ENCODE measurements at regions not wholly inside any gene's neighbourhood (a gene's known extent, or its start where the extent isn't known, plus 50 kb on each side); places are given as distances from the start of the nearest gene placed in this dataset.

DNA sequence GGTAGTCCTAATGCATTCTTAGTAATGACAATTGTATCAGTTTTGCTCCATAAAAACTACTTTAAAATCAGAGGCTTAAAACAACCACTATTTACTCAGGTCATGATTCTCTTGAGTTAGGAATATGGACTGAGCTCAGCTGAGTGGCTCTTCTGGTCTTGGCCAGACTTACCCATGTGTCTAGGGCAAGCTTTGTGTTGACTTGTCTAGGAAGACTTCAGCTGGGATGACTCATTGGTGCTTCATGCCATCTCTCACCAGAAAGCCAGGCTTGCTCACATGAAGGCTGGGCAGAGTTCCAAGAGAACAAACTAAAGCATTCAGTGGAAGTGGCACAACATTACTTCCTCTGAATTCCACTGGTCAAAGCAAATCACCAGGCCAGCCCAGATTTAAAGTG is 155.3 kb downstream of the DHX35 start:
- Mint-ChIP-seq H3K27ac (no peak overlapping the region), H3K4me3 (no peak overlapping the region), H3K4me1 (peaks cover 42% of the 10 kb centered on the region), H3K36me3 (peaks cover 7% of the 10 kb centered on the region; the same call in 1 of the 2 replicates), H3K27me3 (ENCODE audit: low read depth) (peaks cover 22% of the 10 kb centered on the region), H3K9me3 (peaks cover 26% of the 10 kb centered on the region)
- TF ChIP-seq, protein P1, sequence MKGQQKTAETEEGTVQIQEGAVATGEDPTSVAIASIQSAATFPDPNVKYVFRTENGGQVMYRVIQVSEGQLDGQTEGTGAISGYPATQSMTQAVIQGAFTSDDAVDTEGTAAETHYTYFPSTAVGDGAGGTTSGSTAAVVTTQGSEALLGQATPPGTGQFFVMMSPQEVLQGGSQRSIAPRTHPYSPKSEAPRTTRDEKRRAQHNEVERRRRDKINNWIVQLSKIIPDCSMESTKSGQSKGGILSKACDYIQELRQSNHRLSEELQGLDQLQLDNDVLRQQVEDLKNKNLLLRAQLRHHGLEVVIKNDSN (CRISPR knock-in tag; IDR thresholded peaks at IDR 0.05), result no peak
- ChIA-PET CTCF (interaction anchor here (1.2 kb wide), 1 partner anchor 147 kb away, joined by 3 read pairs; no protein-coding TSS in a partner anchor), POLR2A (no interaction called here)
- DNase-seq (ENCODE audit: low spot score) (no peak), ATAC-seq (no peak)

DNA sequence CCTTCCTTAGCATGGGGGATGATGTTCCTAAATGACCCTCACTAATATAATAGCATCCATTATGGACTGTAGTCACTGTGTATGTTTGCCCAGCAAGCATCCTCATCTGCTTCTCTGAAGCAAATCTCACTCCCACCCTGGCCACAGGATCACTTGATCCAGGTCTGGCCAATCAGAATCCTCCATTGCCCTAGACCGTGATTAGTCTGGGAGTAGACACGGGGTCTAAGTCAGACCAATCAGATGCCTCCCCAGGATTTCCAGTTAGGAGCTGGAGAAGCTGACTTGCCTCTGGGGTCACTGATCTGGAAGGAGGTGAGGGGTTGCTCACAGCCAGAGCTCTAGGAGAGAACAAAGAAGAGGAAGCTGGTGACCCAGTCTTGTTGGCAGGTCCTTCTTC is 153.9 kb downstream of the DHX35 start:
- Mint-ChIP-seq H3K36me3 (peaks cover 7% of the 10 kb centered on the region; the same call in 1 of the 2 replicates), H3K4me3 (no peak overlapping the region), H3K27me3 (ENCODE audit: low read depth) (peaks cover 12% of the 10 kb centered on the region), H3K27ac (no peak overlapping the region), H3K9me3 (peaks cover 26% of the 10 kb centered on the region), H3K4me1 (peaks cover 39% of the 10 kb centered on the region)
- TF ChIP-seq, protein P2, sequence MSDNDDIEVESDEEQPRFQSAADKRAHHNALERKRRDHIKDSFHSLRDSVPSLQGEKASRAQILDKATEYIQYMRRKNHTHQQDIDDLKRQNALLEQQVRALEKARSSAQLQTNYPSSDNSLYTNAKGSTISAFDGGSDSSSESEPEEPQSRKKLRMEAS (CRISPR knock-in tag; IDR thresholded peaks at IDR 0.05), result no peak
- TF ChIP-seq ZNF138 (CRISPR knock-in tag; conservative IDR thresholded peaks at IDR 0.05) (no peak), TCF7 (CRISPR knock-in tag; IDR thresholded peaks at IDR 0.05; ENCODE audit: low read depth) (no peak), NFATC4 (CRISPR knock-in tag; IDR thresholded peaks at IDR 0.05) (no peak), CBFB (CRISPR knock-in tag; IDR thresholded peaks at IDR 0.05; ENCODE audit: low read depth) (no peak), ZNF219 (CRISPR knock-in tag; IDR thresholded peaks at IDR 0.05; ENCODE audit: borderline replicate concordance) (no peak)
- TF ChIP-seq, protein P1 (CRISPR knock-in tag; IDR thresholded peaks at IDR 0.05), result no peak
- ATAC-seq (peak; percentile 7), DNase-seq (ENCODE audit: low spot score) (no peak)
- POLR2A ChIA-PET, result no interaction called here
- CTCF ChIA-PET, result interaction anchor here (1.3 kb wide), 1 partner anchor 153 kb away, joined by 6 read pairs; no protein-coding TSS in a partner anchor

DNA sequence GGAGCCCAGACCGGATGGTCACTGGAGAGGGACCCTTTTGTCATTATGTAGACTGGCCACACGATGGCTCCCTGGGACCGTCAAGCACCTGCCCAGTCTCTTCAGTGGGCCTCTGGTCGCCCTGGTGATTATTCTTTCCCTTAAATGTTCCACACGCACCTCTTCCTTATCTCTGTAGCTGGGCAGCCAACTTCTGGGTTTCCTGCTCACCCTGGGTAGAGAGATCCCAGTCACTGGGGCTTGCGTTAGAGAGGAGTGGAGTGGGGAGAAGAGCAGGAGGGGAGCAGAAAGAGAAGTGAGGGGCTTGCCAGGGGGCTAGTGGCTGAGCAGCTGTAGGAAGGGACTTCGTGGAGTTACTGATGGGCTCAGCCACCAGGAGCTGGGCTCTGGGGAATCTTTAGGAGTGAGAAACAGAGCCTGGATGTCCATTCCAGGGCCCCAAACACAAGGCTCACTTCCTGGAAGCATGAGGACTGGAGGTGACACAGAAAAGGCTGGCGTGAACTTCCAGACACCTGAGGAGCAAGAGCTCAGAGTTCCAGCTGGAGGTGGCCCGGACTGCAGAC is 150.1 kb downstream of the DHX35 start:
- ChIA-PET CTCF (interaction anchor here (0.6 to 6.8 kb wide), 36 partner anchors 11 to 1577 kb away, joined by 3 to 50 read pairs (median 4); partner anchors contain the start of genes MAFB and RALGAPB), POLR2A (no interaction called here)
- Mint-ChIP-seq H3K27me3 (ENCODE audit: low read depth) (no peaks in the 10 kb centered on the region; the same call in 1 of the 2 replicates), H3K27ac (no peak overlapping the region), H3K4me1 (peaks cover 52% of the 10 kb centered on the region), H3K4me3 (peak overlapping the region; percentile 49), H3K9me3 (peaks cover 16% of the 10 kb centered on the region), H3K36me3 (peaks cover 2% of the 10 kb centered on the region; the same call in 1 of the 2 replicates)
- ATAC-seq (peak; percentile 87), DNase-seq (ENCODE audit: low spot score) (peak; percentile 69)
- TF ChIP-seq SMAD4 (CRISPR knock-in tag; IDR thresholded peaks at IDR 0.05) (no peak), ESRRA (CRISPR knock-in tag; IDR thresholded peaks at IDR 0.05; ENCODE audit: borderline replicate concordance) (no peak), ETV6 (CRISPR knock-in tag; IDR thresholded peaks at IDR 0.05) (no peak), SP1 (CRISPR knock-in tag; conservative IDR thresholded peaks at IDR 0.05) (0 out of 2 replicates have a peak, but pooled peaks have one; percentile 25)
- TF ChIP-seq, protein P3, sequence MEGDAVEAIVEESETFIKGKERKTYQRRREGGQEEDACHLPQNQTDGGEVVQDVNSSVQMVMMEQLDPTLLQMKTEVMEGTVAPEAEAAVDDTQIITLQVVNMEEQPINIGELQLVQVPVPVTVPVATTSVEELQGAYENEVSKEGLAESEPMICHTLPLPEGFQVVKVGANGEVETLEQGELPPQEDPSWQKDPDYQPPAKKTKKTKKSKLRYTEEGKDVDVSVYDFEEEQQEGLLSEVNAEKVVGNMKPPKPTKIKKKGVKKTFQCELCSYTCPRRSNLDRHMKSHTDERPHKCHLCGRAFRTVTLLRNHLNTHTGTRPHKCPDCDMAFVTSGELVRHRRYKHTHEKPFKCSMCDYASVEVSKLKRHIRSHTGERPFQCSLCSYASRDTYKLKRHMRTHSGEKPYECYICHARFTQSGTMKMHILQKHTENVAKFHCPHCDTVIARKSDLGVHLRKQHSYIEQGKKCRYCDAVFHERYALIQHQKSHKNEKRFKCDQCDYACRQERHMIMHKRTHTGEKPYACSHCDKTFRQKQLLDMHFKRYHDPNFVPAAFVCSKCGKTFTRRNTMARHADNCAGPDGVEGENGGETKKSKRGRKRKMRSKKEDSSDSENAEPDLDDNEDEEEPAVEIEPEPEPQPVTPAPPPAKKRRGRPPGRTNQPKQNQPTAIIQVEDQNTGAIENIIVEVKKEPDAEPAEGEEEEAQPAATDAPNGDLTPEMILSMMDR (IDR thresholded peaks at IDR 0.05), result peak; percentile 68

DNA sequence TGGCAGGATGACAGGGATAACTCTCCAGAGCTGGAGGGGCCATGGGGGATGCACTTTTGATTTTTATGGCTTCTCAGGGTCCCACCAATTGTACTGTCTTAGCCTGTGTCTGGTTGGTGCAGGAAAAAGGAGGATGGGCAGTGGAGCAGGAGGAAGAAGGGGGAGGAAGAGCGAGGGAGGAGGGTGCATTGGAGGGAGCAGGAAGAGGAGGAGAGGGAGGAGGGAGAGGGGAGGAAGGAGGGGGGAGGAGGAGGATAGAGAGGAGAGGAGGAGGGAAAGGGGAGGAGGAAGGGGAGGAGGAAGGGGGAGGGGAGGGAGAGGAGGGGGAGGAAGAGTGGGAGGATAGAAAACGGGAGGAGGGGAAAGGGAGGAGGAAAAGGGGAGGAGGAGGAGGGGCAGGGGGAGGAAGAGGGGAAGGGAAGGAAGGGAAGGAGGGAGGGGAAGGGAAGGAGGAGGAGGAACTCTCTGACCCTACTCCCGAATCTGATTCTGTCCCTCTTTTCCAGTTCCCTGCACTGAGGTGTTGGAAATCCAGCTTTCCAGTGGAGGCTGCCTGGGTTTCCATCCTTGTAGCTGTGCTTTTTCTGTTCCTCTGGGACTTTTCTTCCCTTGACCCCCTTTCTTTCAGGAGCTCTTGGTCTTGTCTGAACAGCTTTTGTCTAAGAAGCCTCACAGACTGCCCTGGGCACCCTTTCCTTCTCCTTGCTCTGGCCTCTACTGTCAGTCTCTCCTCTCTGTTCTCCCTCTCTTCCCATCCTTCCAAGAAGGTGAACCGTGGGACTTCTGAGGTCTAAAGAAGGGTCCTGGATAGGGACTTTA is 149.4 kb downstream of the DHX35 start:
- ChIA-PET POLR2A (no interaction called here), CTCF (interaction anchor here (0.6 to 6.8 kb wide), 24 partner anchors 11 to 762 kb away, joined by 3 to 50 read pairs (median 7); partner anchors contain the start of gene RALGAPB)
- H3K27me3 Mint-ChIP-seq (ENCODE audit: low read depth), result no peaks in the 10 kb centered on the region; the same call in 1 of the 2 replicates
- no peak for ATAC-seq
- H3K27ac Mint-ChIP-seq, result no peak overlapping the region; the same call in 1 of the 2 replicates
- TF ChIP-seq ETV6 (CRISPR knock-in tag; IDR thresholded peaks at IDR 0.05), result no peak; the same call in 1 of the 2 replicates
- TF ChIP-seq, protein P4, sequence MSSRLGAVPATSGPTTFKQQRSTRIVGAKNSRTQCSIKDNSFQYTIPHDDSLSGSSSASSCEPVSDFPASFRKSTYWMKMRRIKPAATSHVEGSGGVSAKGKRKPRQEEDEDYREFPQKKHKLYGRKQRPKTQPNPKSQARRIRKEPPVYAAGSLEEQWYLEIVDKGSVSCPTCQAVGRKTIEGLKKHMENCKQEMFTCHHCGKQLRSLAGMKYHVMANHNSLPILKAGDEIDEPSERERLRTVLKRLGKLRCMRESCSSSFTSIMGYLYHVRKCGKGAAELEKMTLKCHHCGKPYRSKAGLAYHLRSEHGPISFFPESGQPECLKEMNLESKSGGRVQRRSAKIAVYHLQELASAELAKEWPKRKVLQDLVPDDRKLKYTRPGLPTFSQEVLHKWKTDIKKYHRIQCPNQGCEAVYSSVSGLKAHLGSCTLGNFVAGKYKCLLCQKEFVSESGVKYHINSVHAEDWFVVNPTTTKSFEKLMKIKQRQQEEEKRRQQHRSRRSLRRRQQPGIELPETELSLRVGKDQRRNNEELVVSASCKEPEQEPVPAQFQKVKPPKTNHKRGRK (CRISPR knock-in tag; IDR thresholded peaks at IDR 0.05; ENCODE audit: borderline replicate concordance), result 0 out of 2 replicates have a peak, but pooled peaks have one; percentile 41
- peak; percentile 77; the same call in 1 of the 2 replicates for TF ChIP-seq ZNF263 (CRISPR knock-in tag; IDR thresholded peaks at IDR 0.05; ENCODE audit: low read depth)
- H3K36me3 Mint-ChIP-seq, result no peaks in the 10 kb centered on the region
- peak overlapping the region; percentile 49 for H3K4me3 Mint-ChIP-seq
- peaks cover 12% of the 10 kb centered on the region for H3K9me3 Mint-ChIP-seq
- peaks cover 52% of the 10 kb centered on the region for H3K4me1 Mint-ChIP-seq
- DNase-seq (ENCODE audit: low spot score), result no peak

Measured in WTC11 (cell line).